Lower leg skin (tissue), 4 donors: ENCODE measurements at regions not wholly inside any gene's neighbourhood (a gene's known extent, or its start where the extent isn't known, plus 50 kb on each side); places are given as distances from the start of the nearest gene placed in this dataset.

Source experiments
- DNase-seq, 2 donors: peaks; one replicate each; pipeline ENCODE4 v3.0.0-alpha.2; 2019; ENCODE audit warnings: low spot score in 2 of 2
- H3K4me3 ChIP-seq: fragments of 200-600 bp; sonication (generic); 2 replicates; pipeline ENCODE4 v1.5.1; 2017; ENCODE audit warnings: mild to moderate bottlenecking, low read depth; ENCODE audit not compliant: poor library complexity, severe bottlenecking
- POLR2A ChIP-seq, 2 donors: fragments of 450-650 bp; IDR thresholded peaks; one replicate each; pipeline ENCODE4 v1.6.1; 2016 to 2017; ENCODE audit warnings: antibody characterized with exemption in 2 of 2, mild to moderate bottlenecking in 1 of 2, moderate library complexity in 1 of 2
- WGBS, 2 donors: methylation state at CpG; one replicate each; pipeline ENCODE4 v1.1.5; 2018; 5-methylcytosine and 5-hydroxymethylcytosine counted together
- intact Hi-C: fragments of 100-400 bp; cut with DNase I; formaldehyde crosslinking; loops from one replicate; pipeline ENCODE4 v1.15.0; 2023; ENCODE audit warnings: low total_unique reads
- TF ChIP-seq, protein P1 (sequence below), 3 donors: fragments of 450-650 bp; IDR thresholded peaks; one replicate each; pipeline ENCODE4 v1.5.1; 2016; ENCODE audit warnings: antibody characterized with exemption in 3 of 3, mild to moderate bottlenecking in 3 of 3, moderate library complexity in 2 of 3

DNA sequence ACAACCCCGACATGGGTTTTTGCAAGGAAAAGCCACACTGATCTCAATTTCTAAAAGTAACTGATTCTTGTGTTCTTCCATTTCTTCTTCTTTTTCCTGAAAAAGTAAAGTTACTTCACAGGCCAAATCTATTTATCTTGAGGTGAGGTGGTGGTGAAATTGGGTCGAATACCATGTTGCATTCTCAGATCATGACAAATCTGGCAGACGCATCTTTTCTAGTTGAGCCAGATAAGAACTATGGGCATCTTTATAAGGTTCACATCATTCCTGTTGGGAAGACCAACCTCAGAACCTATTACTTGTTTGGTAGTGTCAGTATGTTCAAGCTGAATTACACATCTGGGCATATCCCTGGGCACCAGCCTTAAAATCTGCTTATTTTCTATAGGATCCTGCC, 78.6 kb upstream of the USP25 start:
- intact Hi-C loops: no loop called here
- 46 to 56% methylated on average over 3 of the region's 3 CpGs for WGBS, 2 donors
- no peak for DNase-seq

DNA sequence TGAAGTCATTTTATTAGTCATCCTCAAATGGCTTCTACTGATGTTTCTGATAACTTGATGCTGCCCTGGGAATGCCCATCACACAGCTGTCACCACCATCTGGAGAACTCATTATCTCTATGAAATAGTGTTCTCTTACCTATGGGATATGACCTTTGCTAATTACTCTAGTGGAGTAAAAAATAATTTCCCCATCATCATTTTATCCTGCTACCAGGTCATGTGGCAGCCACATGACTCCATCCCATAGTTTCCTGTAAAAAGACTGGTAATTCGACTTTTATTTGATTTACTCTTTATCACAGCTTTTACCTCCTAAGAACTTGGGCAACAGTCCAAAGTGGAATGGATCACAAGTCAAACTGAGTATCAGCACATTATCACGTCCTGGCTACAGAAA, 76.1 kb upstream of the USP25 start:
- intact Hi-C loops: no loop called here
- no peak for TF ChIP-seq POLR2A (IDR thresholded peaks at IDR 0.05)
- TF ChIP-seq, protein P1, sequence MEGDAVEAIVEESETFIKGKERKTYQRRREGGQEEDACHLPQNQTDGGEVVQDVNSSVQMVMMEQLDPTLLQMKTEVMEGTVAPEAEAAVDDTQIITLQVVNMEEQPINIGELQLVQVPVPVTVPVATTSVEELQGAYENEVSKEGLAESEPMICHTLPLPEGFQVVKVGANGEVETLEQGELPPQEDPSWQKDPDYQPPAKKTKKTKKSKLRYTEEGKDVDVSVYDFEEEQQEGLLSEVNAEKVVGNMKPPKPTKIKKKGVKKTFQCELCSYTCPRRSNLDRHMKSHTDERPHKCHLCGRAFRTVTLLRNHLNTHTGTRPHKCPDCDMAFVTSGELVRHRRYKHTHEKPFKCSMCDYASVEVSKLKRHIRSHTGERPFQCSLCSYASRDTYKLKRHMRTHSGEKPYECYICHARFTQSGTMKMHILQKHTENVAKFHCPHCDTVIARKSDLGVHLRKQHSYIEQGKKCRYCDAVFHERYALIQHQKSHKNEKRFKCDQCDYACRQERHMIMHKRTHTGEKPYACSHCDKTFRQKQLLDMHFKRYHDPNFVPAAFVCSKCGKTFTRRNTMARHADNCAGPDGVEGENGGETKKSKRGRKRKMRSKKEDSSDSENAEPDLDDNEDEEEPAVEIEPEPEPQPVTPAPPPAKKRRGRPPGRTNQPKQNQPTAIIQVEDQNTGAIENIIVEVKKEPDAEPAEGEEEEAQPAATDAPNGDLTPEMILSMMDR (IDR thresholded peaks at IDR 0.05): no peak
- WGBS, 2 donors: 36 to 43% methylated on average over 2 of the region's 2 CpGs
- no peak for DNase-seq
- H3K4me3 ChIP-seq: no peak overlapping the region

More for the DNA sequence above, 78.6 kb upstream of the USP25 start:
- TF ChIP-seq, protein P1 (IDR thresholded peaks at IDR 0.05): no peak
- no peak for TF ChIP-seq POLR2A (IDR thresholded peaks at IDR 0.05)
- no peak overlapping the region for H3K4me3 ChIP-seq

DNA sequence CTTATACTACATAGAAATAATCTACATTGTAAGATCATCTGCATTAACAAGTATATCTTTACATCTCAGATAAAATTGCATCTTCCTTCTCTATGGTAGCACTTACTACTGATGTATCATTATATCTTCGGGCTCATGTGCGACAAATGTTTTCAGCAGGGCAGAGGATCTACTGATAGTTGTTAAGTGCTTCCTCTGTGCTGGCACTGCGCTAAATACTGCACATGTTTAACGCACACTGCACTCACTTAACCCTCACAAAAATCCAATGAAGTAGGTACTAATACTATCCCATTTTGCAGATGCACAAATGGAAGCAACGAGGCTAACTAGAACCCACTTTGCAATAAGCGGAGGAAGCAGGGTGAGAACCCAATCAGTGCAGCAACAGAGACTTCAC, 75.6 kb upstream of the USP25 start:
- intact Hi-C loops: no loop called here
- no peak for DNase-seq
- H3K4me3 ChIP-seq: no peak overlapping the region
- 91 to 94% methylated on average over 6 of the region's 6 CpGs for WGBS, 2 donors
- TF ChIP-seq, protein P1 (IDR thresholded peaks at IDR 0.05): no peak
- no peak for TF ChIP-seq POLR2A (IDR thresholded peaks at IDR 0.05)

DNA sequence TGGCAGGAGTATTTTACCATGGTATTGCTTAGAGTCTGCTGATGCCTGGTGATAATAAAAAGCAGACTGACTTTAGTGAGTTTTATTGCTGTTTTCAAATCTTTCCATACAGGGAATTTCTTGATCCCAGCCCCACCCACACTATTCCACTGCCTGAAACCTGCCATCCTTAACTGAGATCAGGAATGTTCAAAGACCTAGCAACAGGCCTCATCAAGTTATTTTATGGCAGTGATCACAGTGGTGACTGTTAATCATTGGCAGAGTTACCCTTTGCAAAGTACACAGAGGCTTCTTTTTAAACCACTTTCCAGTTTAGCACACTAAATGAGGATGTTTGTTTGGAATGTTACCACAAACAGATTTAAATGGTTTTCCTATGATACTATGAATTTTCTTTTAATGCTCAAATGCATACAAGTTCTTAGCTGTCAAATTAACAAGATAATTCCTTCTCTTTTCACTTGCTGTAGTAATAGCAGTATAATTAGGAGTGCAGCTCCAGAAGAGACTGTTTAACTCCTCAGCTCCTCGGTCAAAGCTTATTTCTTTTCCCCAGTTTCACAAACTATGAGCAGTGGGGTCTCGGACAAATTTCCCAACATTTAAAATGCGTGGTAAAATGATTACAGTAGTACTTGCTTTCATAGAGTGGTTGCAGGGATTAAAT, 69.9 kb upstream of the USP25 start:
- no peak for TF ChIP-seq POLR2A (IDR thresholded peaks at IDR 0.05)
- TF ChIP-seq, protein P1 (IDR thresholded peaks at IDR 0.05): no peak
- intact Hi-C loops: no loop called here
- 31 to 44% methylated on average over 3 of the region's 3 CpGs for WGBS, 2 donors
- H3K4me3 ChIP-seq: no peak overlapping the region
- DNase-seq: no peak

DNA sequence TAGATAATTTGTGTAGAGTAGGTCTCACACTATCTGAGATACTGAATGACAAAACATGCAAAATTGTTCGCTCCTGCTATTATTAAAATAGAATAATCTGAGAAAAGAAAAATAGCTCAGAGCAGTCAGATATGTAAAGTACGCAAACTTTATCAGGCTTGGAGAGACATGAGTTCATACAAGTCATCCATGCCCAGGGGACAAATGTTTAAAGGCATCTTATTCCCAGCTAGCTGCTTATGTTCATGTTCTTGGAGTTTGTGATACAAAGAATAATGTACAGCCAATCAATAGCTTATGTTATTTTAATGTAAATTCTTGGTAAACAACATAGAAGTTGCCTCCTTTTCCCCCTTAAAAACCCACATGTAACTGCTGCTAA, 69.4 kb upstream of the USP25 start:
- WGBS, 2 donors: 33 to 44% methylated on average over 2 of the region's 2 CpGs
- no peak overlapping the region for H3K4me3 ChIP-seq
- intact Hi-C loops: no loop called here
- no peak for DNase-seq
- no peak for TF ChIP-seq POLR2A (IDR thresholded peaks at IDR 0.05)
- TF ChIP-seq, protein P1 (IDR thresholded peaks at IDR 0.05): no peak

DNA sequence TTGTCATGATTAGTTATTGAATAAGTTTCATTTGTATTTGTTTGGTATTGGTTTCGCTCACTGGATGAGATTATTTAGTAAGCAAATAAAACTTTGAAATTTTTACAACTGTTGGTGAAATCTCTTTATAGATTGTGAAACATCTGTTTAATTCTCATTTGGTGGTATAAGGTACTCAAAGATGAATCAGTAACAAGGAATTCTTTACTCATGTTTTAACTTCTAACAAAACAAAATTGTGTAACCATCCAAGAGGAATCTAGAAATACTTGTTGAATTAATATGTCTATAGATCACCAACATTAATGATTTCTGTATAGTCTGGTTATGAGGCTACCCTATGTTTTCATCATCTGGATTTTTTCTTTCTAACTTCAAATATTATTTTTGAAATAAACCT, 62.8 kb upstream of the USP25 start:
- WGBS, 2 donors: 93 to 95% methylated on average over 1 of the region's 1 CpG
- intact Hi-C loops: no loop called here
- no peak for TF ChIP-seq POLR2A (IDR thresholded peaks at IDR 0.05)
- TF ChIP-seq, protein P1 (IDR thresholded peaks at IDR 0.05): no peak
- no peak for DNase-seq
- H3K4me3 ChIP-seq: no peak overlapping the region
